Upper lobe of left lung (tissue), 4 donors: ENCODE measurements at regions not wholly inside any gene's neighbourhood (a gene's known extent, or its start where the extent isn't known, plus 50 kb on each side); places are given as distances from the start of the nearest gene placed in this dataset.

Source experiments
- EP300 ChIP-seq, 4 donors: sonication (generic); formaldehyde crosslinking; IDR thresholded peaks; one replicate each; pipeline ENCODE4 v1.5.1; 2017; ENCODE audit warnings: antibody characterized with exemption in 4 of 4, control low read depth in 2 of 4
- POLR2AphosphoS5 ChIP-seq, 2 donors: sonication (generic); formaldehyde crosslinking; IDR thresholded peaks; one replicate each; pipeline ENCODE4 v1.5.1; 2017; ENCODE audit warnings: antibody characterized with exemption in 2 of 2

GRCh38 chr9:94449486-94449885, 105.4 kb upstream of the PCAT7 start:
- no peak for TF ChIP-seq POLR2AphosphoS5 (IDR thresholded peaks at IDR 0.05)
- no peak for TF ChIP-seq EP300 (IDR thresholded peaks at IDR 0.05)
